Activated T-cell treated with anti-CD3 and anti-CD28 coated beads, Interleukin-2, amount 50 U/mL, for 48 hours (primary cell): ENCODE measurements at regions not wholly inside any gene's neighbourhood (a gene's known extent, or its start where the extent isn't known, plus 50 kb on each side); places are given as distances from the start of the nearest gene placed in this dataset.

Source experiments
- DNase-seq, 2 experiments: peaks; one replicate each; pipeline ENCODE4 v3.0.0-alpha.2; 2020

DNA sequence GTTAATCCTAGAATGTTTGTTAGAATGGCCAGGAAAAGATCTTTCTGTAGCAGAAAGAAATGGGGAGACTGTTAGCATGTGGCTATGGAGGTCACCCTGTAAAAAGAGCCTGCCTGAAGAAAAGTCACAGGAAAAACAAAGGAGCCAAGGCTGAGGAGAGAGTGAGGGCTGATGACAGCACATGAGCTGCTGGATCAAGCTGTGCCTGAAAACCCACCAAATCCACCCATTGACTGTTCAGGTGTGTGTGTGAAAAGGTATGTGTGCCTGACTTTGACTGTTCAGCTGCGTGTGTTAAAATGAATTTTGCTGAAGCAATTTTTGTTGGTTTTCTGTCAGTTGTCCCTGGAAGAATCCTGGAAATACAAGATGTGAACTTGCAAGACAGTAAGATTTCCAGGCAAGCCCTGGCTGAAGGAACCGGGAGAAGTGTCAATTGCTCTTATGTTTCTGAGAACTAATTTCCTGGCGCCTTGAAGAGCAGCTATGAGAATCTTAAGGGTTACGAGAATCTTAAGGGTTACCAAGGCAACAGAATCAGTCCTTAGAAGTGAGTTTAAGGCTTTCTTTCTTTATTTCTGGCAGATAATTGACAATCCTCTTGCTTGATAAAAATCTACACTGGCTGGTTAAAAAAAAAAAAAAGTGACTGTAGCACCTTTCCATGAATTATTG lies 73.0 kb upstream of the LGALSL start:
- no peak for DNase-seq

DNA sequence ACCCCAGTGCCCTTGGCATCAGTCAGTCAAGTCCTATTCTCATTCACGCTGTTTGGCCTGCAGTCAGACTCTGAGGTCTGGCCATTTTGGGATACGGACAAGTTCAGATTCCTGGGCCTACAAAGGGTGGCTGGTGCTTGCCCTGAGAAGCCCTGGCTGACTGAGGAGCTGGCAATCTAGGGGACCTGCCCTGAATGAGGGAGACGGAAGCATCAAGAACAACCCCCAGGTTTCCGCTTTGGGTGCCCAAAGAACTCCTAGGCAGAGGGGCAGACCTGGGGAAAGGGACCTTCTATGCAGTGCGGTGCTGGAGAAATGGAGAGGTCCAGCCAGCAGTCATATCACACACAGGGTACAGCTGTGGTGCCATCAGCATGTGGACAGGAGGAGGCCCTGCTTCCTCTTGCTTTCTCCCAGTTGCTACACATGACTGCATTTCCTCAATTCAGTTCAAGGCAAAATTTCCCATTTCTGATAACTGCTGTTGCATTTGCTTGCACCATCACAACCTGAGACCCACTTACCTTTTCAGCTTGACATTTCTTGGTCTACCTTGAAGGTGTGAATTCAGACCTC lies 70.9 kb upstream of the LGALSL start:
- DNase-seq, result no peak

DNA sequence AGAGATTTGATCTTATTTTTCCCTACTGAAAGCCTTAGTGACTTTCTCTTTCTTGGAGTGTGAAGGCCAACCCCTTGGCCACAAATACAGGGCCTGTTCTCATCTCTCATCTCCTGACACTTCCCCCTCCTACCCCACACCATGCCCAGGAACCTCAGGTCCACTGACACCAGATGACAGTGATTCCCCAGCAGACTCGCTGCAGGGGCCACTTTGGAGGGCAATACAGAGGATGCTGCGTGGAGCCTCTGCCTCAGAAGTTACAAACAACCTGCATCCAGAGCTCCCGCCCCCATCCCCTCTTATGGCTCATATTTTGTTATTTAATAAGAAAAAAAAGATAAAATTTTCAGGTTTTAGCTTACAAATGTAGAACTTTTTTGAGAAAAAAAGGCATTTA lies 70.1 kb upstream of the LGALSL start:
- no peak for DNase-seq

DNA sequence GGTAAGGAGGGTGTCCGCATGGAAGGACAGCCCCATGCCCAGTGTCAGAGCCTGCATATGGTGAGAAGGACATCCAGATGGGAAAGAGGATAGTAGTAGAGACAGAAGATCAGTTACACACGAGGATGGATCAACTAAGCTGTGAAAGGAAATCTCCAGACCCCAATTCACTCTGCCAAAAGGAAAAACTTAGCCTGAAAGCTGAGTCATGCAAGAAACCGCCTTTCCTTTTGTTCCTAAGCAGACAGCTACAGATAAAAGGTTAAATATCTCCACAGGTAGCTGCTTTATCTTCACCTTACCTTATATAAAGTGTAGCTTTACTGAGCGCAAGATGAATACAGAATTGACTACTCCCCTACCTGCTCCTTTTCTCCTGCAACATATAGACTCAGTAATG lies 67.3 kb upstream of the LGALSL start:
- DNase-seq, result no peak

- no peak for DNase-seq
Measured at GRCh38 chr2:64390586-64390985, 63.4 kb upstream of the LGALSL start.

GRCh38 chr2:64391424-64391823 lies 62.5 kb upstream of the LGALSL start:
- no peak for DNase-seq

DNA sequence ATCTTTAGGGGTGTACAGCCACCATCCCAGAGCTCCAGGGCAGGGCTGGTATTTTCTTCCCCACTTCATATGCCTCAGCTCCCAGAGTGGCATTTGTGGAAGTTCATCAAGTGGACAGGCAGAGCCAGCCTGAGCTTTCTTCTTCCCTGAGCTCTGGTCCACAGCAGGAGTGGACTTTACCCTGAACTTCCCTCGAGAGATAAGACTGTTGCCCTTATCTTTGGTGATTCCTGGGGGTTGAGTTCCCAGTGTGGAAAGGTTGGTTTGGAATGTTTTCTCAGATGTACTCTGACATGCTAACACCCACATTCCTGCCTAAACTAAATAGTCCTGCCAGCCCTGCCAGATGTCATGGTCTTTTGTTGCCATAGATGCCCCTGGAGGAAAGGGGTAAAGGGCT lies 62.0 kb upstream of the LGALSL start:
- no peak for DNase-seq

DNA sequence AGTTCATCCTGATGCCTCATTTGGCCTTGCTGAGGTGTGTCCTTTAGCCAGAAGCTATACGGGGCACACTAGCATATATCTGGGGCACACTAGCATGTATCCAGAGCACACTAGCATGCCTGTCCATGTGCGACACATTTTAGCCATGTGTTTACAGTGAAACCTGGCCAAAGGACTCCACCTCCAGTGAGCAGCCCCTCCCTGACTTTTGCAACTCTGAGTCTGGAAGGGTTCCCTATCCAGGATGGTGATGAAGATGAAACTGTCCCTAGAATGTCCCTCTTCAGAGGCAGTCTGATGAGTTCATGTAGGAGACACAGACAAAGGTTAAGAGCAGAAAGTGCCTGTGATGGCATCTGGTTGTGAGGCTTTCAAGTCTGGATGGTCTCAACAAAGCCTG lies 61.4 kb upstream of the LGALSL start:
- DNase-seq, result no peak

DNA sequence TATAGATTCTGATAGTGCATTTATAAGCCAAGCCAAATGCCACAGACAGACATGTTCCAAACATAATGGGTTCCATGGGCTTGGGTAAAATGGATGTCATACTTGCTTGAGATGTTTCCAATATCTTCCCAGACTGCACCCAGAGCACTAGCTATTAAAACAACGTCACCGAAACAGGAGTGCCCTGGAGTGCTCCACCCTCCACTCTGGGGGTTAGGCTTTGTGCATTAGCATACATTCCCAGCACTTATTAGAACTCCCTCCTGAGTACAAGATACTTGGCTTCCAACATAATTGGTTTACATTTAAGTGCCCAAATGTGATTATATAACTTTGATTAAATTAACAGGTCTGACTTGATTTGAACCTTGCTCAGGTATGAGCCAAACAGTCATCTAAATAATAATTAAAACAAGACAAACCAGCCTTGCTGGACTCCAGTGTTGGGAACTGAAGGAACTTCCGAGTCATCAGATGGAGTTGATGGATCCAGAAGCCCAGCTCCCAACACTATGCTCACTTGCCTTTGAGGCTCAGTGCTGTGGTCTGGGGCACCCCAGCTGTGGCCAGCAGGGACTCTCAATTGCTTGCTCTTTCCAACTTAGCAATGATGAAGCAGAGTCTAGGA lies 60.5 kb upstream of the LGALSL start:
- DNase-seq, result no peak

DNA sequence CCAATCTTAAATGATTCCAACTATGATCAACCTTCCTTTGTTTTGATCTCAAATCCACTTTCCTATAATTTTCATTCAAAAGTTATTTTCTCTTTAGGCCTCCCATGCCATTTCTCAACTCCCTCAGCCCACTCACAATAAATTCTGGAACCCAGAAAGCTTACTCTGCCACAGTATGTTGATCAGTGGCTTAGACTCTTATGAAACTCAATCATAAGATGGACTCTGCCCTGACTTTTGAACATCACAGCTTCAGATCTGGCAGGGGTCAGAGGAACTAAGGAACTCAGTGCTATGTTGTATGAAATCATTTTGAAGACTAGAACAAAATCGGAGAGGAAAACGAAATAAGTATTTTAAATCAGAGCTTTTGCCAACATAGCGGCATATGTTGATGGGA lies 59.8 kb upstream of the LGALSL start:
- DNase-seq, result no peak

- no peak for DNase-seq
Measured at GRCh38 chr2:64396001-64396400, 58.0 kb upstream of the LGALSL start.

GRCh38 chr2:64396551-64396950 lies 57.4 kb upstream of the LGALSL start:
- no peak for DNase-seq

GRCh38 chr2:64398516-64399129 lies 55.3 kb upstream of the LGALSL start:
- DNase-seq, result no peak

- DNase-seq, result no peak
Measured at GRCh38 chr2:64399521-64399920, 54.4 kb upstream of the LGALSL start.

- no peak for DNase-seq
Measured at GRCh38 chr2:64400105-64400728, 53.7 kb upstream of the LGALSL start.

DNA sequence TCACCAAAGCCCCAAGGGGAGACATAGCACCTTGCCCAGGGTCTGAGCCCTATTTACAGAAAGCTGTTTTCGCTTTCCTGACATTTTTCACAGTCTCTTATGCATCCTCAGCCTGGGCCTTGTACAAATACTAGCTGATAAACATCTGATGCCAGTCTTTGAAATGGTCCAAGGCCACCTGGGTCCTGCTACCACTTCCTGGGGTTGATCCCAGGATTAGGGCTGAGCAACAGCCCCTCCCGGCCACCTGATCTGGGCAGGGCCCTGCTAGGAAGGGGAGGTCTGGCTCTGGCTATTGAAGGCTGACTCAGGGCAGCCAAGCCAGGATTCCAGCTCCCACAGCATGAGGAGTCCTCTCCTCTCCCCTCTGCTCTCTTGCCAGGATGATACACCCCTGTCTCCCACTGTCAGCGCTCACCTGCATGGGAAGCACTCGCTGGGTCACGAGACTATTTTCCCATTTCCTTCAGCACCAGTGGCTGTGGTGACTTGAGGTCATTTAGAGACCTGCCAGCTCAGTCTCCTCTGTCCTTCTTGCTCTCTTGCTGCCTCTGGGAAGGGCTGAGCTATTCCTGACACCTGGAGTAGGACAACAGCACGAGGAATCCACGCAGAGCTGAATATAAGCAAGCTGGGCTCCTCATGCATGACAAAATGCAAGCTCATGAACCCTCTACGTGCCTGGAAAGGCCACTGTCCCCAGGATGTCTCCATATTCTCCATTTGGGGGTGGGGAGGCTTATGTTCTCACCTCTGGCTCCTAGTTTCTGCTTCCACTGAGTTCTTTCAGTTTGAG lies 53.0 kb upstream of the LGALSL start:
- no peak for DNase-seq

DNA sequence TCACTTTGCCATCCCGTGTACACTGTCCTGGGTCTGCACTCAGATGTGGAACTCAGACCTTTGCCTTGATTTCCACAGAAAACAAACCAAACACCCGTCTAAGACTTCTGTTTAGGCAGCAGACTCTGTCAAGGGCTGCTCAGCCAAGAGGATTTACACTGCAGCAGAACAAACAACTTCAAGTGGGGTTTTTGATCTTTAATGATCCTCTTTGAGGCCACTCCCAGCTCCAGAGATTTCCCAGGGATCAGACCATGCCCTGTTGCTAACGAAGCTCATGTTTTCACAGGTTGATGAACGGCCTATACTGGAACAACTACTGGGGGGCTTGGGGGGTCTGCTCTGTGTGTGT lies 52.5 kb upstream of the LGALSL start:
- no peak for DNase-seq

DNA sequence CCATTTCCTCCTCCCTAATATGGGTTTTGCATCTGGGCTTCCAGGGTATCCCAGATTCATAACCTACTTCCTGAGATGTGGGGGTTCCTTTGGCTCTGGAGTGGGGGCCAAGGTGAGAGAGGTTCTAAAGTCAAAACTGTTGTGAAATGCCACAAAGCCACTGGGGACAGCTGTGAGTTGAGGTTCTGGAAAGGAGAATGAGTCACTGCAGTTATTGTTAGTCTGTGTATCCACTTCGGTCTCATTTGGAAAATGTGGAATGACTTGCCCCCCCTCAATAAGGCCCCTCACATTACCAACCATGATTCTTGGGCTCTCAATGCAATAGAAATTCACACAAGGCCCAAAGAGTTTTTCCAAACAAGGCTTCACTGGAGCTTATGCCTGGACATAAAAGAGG lies 51.1 kb upstream of the LGALSL start:
- DNase-seq, result no peak

GRCh38 chr2:64403426-64403825 lies 50.5 kb upstream of the LGALSL start:
- DNase-seq, result no peak

- no peak for DNase-seq
Measured at GRCh38 chr2:64404002-64404731, 49.8 kb upstream of the LGALSL start.
